Gastrocnemius medialis (tissue), 4 donors: ENCODE measurements at regions not wholly inside any gene's neighbourhood (a gene's known extent, or its start where the extent isn't known, plus 50 kb on each side); places are given as distances from the start of the nearest gene placed in this dataset.

Source experiments
- ATAC-seq, 2 donors: fragments of 150-250 bp; one replicate each; pipeline ENCODE4 v1.9.1; 2016
- DNase-seq, 2 donors: peaks; one replicate each; pipeline ENCODE4 v3.0.0-alpha.2; 2019
- H3K27ac ChIP-seq, 4 donors: fragments of 200-600 bp; sonication (generic); 1 replicate in 1 of 4; 2 replicates in 3 of 4; pipeline ENCODE4 v1.5.1; 2016 to 2018; ENCODE audit warnings: mild to moderate bottlenecking in 2 of 4, moderate library complexity in 1 of 4
- H3K27me3 ChIP-seq, 3 donors: fragments of 200-600 bp; sonication (generic) in 2 of 3; 1 replicate in 1 of 3; 2 replicates in 2 of 3; pipeline versions ENCODE4 v1.5.1 to v1.6.0; 2016 to 2019; ENCODE audit warnings: mild to moderate bottlenecking in 1 of 3, moderate library complexity in 1 of 3
- H3K36me3 ChIP-seq, 2 donors: fragments of 200-600 bp; sonication (generic) in 1 of 2; one replicate each; pipeline ENCODE4 v1.5.1; 2017 to 2018
- H3K4me1 ChIP-seq, 2 donors: fragments of 200-600 bp; sonication (generic) in 1 of 2; one replicate each; pipeline ENCODE4 v1.5.1; 2016 to 2017; ENCODE audit warnings: mild to moderate bottlenecking in 2 of 2
- H3K4me3 ChIP-seq, 4 donors: fragments of 200-600 bp; sonication (generic) in 3 of 4; 1 replicate in 1 of 4; 2 replicates in 3 of 4; pipeline ENCODE4 v1.5.1; 2016 to 2019; ENCODE audit warnings: mild to moderate bottlenecking in 2 of 4
- H3K9me3 ChIP-seq, 3 donors: fragments of 200-600 bp; sonication (generic) in 2 of 3; 1 replicate in 1 of 3; 2 replicates in 2 of 3; pipeline ENCODE4 v1.5.1; 2016 to 2019
- POLR2A ChIP-seq, 2 donors: fragments of 450-650 bp; IDR thresholded peaks; one replicate each; pipeline ENCODE4 v1.6.1; 2017; ENCODE audit warnings: antibody characterized with exemption in 2 of 2, mild to moderate bottlenecking in 2 of 2, moderate library complexity in 2 of 2
- in situ Hi-C, 4 donors: fragments of 200-750 bp; cut with MboI; loops; one replicate each; pipeline versions ENCODE4 v1.15.0 to v1.8.0; 2017; ENCODE audit warnings: low sequenced_read_pairs in 4 of 4
- intact Hi-C: fragments of 100-400 bp; cut with DNase I; formaldehyde crosslinking; loops from one replicate; pipeline ENCODE4 v1.15.1; 2023; ENCODE audit warnings: low total_unique reads
- TF ChIP-seq, protein P1 (sequence below), 5 experiments: fragments of 450-650 bp in 3 of 5; fragments of 200-600 bp in 2 of 5; sonication (generic) in 2 of 5; IDR thresholded peaks in 4 of 5; conservative IDR thresholded peaks in 1 of 5; 1 replicate in 4 of 5; 2 replicates in 1 of 5; pipeline ENCODE4 v1.5.1; 2016 to 2019; ENCODE audit warnings: antibody characterized with exemption in 5 of 5, mild to moderate bottlenecking in 3 of 5, moderate library complexity in 3 of 5

DNA sequence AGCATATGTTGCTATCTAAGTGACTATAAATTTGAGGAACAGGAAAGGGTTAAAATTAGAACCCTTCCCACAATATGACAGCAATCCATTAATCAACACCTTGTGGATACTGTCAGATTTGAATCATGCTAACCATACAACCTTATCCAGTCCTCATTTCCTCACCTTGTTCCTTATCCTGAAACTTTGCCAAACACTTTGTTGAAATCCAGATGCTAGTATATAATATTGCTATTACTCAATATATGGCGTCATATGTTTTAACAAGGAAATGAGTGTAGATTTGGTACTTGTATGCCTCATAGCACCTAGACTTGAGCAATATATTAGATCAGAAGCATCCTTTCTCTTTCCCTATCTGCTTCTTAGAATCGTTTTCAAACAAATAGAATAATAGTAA lies 66.3 kb upstream of the SLC25A13 start:
- DNase-seq (no peak), ATAC-seq (no peak)
- peak overlapping the region; percentile 44 to 68 (median 52) for H3K27ac ChIP-seq
- no peaks in the 10 kb centered on the region for H3K36me3 ChIP-seq
- no peak overlapping the region for H3K4me3 ChIP-seq
- in situ Hi-C loops = no loop called here
- H3K27me3 ChIP-seq = no peaks in the 10 kb centered on the region
- no peaks in the 10 kb centered on the region for H3K4me1 ChIP-seq
- no peak for TF ChIP-seq POLR2A (IDR thresholded peaks at IDR 0.05)
- TF ChIP-seq, protein P1, sequence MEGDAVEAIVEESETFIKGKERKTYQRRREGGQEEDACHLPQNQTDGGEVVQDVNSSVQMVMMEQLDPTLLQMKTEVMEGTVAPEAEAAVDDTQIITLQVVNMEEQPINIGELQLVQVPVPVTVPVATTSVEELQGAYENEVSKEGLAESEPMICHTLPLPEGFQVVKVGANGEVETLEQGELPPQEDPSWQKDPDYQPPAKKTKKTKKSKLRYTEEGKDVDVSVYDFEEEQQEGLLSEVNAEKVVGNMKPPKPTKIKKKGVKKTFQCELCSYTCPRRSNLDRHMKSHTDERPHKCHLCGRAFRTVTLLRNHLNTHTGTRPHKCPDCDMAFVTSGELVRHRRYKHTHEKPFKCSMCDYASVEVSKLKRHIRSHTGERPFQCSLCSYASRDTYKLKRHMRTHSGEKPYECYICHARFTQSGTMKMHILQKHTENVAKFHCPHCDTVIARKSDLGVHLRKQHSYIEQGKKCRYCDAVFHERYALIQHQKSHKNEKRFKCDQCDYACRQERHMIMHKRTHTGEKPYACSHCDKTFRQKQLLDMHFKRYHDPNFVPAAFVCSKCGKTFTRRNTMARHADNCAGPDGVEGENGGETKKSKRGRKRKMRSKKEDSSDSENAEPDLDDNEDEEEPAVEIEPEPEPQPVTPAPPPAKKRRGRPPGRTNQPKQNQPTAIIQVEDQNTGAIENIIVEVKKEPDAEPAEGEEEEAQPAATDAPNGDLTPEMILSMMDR (IDR thresholded peaks at IDR 0.05 in 4 of 5, conservative IDR thresholded peaks at IDR 0.05 in 1 of 5) = no peak
- intact Hi-C loops = no loop called here
- no peaks in the 10 kb centered on the region for H3K9me3 ChIP-seq

DNA sequence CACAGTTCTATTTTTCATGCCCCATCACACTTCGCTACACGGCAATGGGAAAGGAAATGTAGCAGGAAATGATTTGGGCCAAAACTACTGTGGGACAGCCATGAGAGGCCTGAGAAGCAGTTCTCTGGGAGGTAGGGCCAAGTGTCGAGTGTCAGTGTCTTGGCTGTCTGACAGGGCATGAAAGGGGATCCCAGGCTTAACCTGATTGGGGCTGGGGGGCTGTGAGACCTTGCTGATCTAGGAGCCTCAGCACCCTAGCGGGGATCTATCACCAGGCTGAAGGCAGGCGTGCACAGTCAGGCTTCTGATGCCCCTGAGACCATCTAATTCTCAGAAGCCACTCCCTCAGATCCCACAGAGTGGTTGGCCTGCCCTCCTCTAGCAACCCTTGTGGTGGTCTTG lies 58.2 kb upstream of the SLC25A13 start:
- in situ Hi-C loops (no loop called here), intact Hi-C loops (no loop called here)
- TF ChIP-seq, protein P1 (IDR thresholded peaks at IDR 0.05 in 4 of 5, conservative IDR thresholded peaks at IDR 0.05 in 1 of 5) = no peak
- no peak for TF ChIP-seq POLR2A (IDR thresholded peaks at IDR 0.05)
- ATAC-seq (no peak), DNase-seq (no peak)
- Histone ChIP-seq H3K36me3 (no peaks in the 10 kb centered on the region), H3K27me3 (no peaks in the 10 kb centered on the region), H3K4me1 (no peaks in the 10 kb centered on the region), H3K4me3 (no peak overlapping the region), H3K27ac (no peak overlapping the region), H3K9me3 (no peaks in the 10 kb centered on the region)

DNA sequence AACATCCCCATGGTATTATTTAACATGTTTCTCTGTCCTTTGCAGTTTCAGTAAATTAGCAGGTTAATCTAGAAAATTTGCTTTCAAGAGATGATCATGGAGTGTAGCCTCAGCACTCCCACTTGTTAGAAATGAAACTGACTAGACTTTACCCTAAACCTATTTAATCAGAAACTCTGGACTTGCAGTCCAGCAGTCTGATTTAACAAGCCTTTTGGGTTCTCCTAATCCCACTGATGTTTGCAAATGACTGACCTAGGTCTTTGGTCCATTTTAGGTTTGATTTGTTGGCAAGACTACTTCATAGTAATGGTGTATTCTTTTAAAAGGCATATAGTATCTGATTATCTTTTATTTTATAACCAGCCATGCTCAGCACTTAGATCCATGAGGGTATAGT lies 55.5 kb upstream of the SLC25A13 start:
- Histone ChIP-seq H3K4me3 (no peak overlapping the region), H3K36me3 (no peaks in the 10 kb centered on the region), H3K9me3 (no peaks in the 10 kb centered on the region), H3K27me3 (no peaks in the 10 kb centered on the region), H3K4me1 (no peaks in the 10 kb centered on the region), H3K27ac (no peak overlapping the region)
- ATAC-seq (no peak), DNase-seq (no peak)
- TF ChIP-seq POLR2A (IDR thresholded peaks at IDR 0.05) = no peak
- TF ChIP-seq, protein P1 (IDR thresholded peaks at IDR 0.05 in 4 of 5, conservative IDR thresholded peaks at IDR 0.05 in 1 of 5) = no peak
- in situ Hi-C loops (no loop called here), intact Hi-C loops (no loop called here)
